ENCODE measurements at regions not wholly inside any gene's neighbourhood (a gene's known extent, or its start where the extent isn't known, plus 50 kb on each side); places are given as distances from the start of the nearest gene placed in this dataset.

DNA sequence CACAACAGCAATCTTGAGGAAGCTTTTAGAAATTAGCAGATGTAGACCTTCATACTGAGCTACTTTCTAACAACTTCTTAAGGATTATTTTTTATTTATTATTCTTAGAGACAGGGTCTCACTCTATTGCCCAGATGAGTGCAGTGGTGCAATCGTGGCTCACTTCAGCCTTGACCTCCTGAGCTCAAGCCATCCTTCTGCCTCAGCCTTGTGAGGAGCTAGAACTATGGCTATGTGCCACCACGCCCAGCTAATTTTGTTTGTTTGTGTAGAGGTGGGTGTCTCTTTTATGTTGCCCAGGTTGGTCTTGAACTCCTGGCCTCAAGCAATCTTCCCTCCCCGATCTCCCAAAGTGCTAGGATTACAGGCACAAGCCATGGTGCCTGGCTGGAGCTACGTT, 200.6 kb downstream of the TSHZ3 start:
- H3K27ac ChIP-seq, result no peak overlapping the region
- WGBS, 2 donors, result 73 to 80% methylated on average over 4 of the region's 4 CpGs
- H3K27me3 ChIP-seq, result no peaks in the 10 kb centered on the region
- no peaks in the 10 kb centered on the region for H3K9me3 ChIP-seq
- DNase-seq (no peak), ATAC-seq (ENCODE audit: low FRiP score in 2 of 2) (no peak)
- H3K36me3 ChIP-seq, result no peaks in the 10 kb centered on the region
- H3K4me1 ChIP-seq, result no peaks in the 10 kb centered on the region
- TF ChIP-seq POLR2AphosphoS5 (IDR thresholded peaks at IDR 0.05) (no peak), POLR2A (IDR thresholded peaks at IDR 0.05) (no peak), EP300 (IDR thresholded peaks at IDR 0.05) (no peak)
- TF ChIP-seq, protein P1, sequence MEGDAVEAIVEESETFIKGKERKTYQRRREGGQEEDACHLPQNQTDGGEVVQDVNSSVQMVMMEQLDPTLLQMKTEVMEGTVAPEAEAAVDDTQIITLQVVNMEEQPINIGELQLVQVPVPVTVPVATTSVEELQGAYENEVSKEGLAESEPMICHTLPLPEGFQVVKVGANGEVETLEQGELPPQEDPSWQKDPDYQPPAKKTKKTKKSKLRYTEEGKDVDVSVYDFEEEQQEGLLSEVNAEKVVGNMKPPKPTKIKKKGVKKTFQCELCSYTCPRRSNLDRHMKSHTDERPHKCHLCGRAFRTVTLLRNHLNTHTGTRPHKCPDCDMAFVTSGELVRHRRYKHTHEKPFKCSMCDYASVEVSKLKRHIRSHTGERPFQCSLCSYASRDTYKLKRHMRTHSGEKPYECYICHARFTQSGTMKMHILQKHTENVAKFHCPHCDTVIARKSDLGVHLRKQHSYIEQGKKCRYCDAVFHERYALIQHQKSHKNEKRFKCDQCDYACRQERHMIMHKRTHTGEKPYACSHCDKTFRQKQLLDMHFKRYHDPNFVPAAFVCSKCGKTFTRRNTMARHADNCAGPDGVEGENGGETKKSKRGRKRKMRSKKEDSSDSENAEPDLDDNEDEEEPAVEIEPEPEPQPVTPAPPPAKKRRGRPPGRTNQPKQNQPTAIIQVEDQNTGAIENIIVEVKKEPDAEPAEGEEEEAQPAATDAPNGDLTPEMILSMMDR (IDR thresholded peaks at IDR 0.05), result no peak
- no peak overlapping the region for H3K4me3 ChIP-seq

DNA sequence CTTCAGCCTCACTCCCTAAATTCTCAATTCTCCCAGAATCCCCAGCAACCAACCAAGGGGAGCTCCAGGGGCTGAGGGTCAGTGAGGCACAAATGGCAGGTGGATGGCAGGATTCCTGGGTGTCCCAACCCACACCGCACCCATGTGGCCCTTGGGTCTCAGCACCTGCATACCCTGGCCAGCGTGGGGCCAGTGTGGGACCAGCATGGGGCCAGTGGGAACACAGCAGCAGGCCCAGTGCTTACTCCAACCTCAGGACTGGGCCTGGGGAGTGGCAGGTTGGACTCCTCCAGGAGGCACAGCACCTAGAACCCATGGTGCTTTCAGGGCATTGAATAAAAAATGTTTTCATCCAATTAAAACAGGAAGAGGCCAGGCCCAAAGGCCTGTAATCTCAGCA, 202.0 kb downstream of the TSHZ3 start:
- Histone ChIP-seq H3K4me1 (no peaks in the 10 kb centered on the region), H3K4me3 (no peak overlapping the region), H3K36me3 (no peaks in the 10 kb centered on the region), H3K9me3 (no peaks in the 10 kb centered on the region), H3K27me3 (no peaks in the 10 kb centered on the region), H3K27ac (no peak overlapping the region)
- peak in 1 of 2 donors; percentile 37 for DNase-seq
- no peak for TF ChIP-seq POLR2AphosphoS5 (IDR thresholded peaks at IDR 0.05)
- TF ChIP-seq, protein P1 (IDR thresholded peaks at IDR 0.05), result no peak
- no peak for TF ChIP-seq EP300 (IDR thresholded peaks at IDR 0.05)
- no peak for TF ChIP-seq POLR2A (IDR thresholded peaks at IDR 0.05)
- ATAC-seq (ENCODE audit: low FRiP score in 2 of 2), result no peak
- WGBS, 2 donors, result 83% methylated on average over 2 of the region's 2 CpGs; no CpG with 5 or more reads in 1 of the 2 donors

DNA sequence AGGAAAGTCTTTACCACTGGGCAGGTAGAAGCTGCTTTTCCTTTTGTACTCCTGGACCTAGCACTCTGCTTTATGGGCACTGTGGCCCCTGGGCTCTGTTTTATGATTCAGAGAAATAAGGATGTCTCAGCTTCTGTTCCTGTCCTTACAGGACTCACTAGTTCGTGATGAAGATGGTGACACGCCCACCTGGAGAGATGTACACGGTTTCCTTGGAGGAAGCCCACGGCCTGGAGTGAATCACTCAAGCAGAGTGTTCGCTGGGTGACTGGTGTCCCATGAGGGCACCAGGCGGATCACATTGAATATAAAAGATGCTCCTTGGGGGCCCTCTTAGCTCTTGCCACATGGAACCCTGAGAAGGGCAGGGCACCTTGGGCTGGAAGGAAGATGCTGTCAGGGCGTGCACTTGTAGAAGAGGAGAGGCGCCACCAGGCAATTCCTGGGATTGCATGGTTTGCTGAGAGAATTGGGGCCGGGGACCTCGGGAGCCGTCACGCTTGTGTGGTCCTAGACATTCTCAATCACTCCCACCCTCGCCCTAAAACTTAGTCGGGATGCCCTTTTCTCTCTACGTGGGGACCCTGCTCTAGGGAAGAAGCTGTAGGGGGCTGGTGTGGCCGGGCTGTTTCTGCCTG, 202.6 kb downstream of the TSHZ3 start:
- DNase-seq (no peak), ATAC-seq (ENCODE audit: low FRiP score in 2 of 2) (no peak)
- H3K9me3 ChIP-seq, result no peaks in the 10 kb centered on the region
- no peaks in the 10 kb centered on the region for H3K4me1 ChIP-seq
- WGBS, 2 donors, result 86 to 88% methylated on average over 16 of the region's 16 CpGs
- TF ChIP-seq EP300 (IDR thresholded peaks at IDR 0.05), result no peak
- TF ChIP-seq, protein P1 (IDR thresholded peaks at IDR 0.05), result no peak
- TF ChIP-seq POLR2A (IDR thresholded peaks at IDR 0.05), result no peak
- TF ChIP-seq POLR2AphosphoS5 (IDR thresholded peaks at IDR 0.05), result no peak
- H3K27me3 ChIP-seq, result no peaks in the 10 kb centered on the region
- H3K27ac ChIP-seq, result no peak overlapping the region
- H3K4me3 ChIP-seq, result no peak overlapping the region
- no peaks in the 10 kb centered on the region for H3K36me3 ChIP-seq

DNA sequence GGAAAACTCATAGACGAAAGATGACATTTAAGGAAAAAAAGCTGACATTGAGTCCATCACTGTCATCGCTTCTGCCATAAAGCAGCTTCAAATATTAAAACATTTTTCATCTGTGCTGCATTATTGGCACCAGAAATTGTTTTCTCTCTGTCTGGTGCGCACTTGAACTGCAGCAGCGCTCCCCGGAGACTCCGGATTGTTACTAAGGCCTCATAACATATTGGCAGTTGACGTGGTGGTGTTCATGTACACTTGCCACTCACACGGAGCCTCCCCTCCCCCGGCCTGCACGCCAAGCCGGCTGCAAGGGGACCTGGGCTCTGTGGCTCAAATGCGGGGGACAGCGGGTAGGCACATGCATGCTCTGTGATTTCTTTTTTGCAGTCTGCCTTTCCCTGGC, 203.2 kb downstream of the TSHZ3 start:
- no peak overlapping the region for H3K27ac ChIP-seq
- no peaks in the 10 kb centered on the region for H3K27me3 ChIP-seq
- H3K4me3 ChIP-seq, result no peak overlapping the region
- DNase-seq (peak in 1 of 2 donors; percentile 60), ATAC-seq (ENCODE audit: low FRiP score in 2 of 2) (no peak)
- TF ChIP-seq POLR2A (IDR thresholded peaks at IDR 0.05), result no peak
- TF ChIP-seq, protein P1 (IDR thresholded peaks at IDR 0.05), result no peak
- no peak for TF ChIP-seq POLR2AphosphoS5 (IDR thresholded peaks at IDR 0.05)
- no peak for TF ChIP-seq EP300 (IDR thresholded peaks at IDR 0.05)
- no peaks in the 10 kb centered on the region for H3K4me1 ChIP-seq
- 85 to 88% methylated on average over 8 to 13 of the region's 13 CpGs for WGBS, 2 donors
- no peaks in the 10 kb centered on the region for H3K9me3 ChIP-seq
- no peaks in the 10 kb centered on the region for H3K36me3 ChIP-seq

DNA sequence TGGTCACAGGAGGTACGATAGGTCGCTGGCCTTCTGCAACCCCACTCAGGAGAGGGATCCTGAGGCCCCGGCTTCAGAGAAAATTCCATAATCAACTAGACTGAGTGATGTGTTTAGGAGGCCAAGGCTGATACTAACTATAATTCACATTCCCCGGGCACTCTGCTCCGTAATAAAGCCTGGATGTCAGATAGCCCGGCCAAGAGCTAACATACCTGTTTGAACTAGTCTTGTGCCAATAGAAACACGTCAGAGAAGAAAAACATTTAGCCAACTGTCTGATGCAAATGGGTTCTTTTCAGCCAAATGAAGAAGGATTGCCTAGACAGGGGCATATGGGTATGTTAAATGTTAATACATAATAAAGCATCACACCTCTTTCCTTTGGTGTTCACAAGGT, 204.2 kb downstream of the TSHZ3 start:
- Histone ChIP-seq H3K4me3 (no peak overlapping the region), H3K4me1 (no peaks in the 10 kb centered on the region), H3K27me3 (no peaks in the 10 kb centered on the region), H3K36me3 (no peaks in the 10 kb centered on the region), H3K27ac (no peak overlapping the region), H3K9me3 (no peaks in the 10 kb centered on the region)
- no peak for ATAC-seq (ENCODE audit: low FRiP score in 2 of 2)
- TF ChIP-seq EP300 (IDR thresholded peaks at IDR 0.05), result no peak
- TF ChIP-seq POLR2A (IDR thresholded peaks at IDR 0.05), result no peak
- no peak for TF ChIP-seq POLR2AphosphoS5 (IDR thresholded peaks at IDR 0.05)
- TF ChIP-seq, protein P1 (IDR thresholded peaks at IDR 0.05), result no peak
- DNase-seq, result no peak
- 74 to 76% methylated on average over 7 of the region's 7 CpGs for whole genome bisulfite sequencing, 2 donors
